Endothelial cell of umbilical vein (primary cell): ENCODE measurements at regions not wholly inside any gene's neighbourhood (a gene's known extent, or its start where the extent isn't known, plus 50 kb on each side); places are given as distances from the start of the nearest gene placed in this dataset.

Experiments used
- BruUV-seq: library from RNA; stranded (reverse); fragments of 400-500 nt; replicated peaks from 2 replicates; lab custom pipeline; 2021; lab: Mats Ljungman, UMichigan
- CTCF ChIA-PET: fragments of 300-600, 350-600 bp; sonication (Branson Sonifier 250); formaldehyde crosslinking; loops from one replicate; lab custom pipeline; 2021; ENCODE audit warnings: antibody characterized with exemption, inconsistent platforms; lab: Charles Lee
- POLR2A ChIA-PET: fragments of 300-600, 350-600 bp; sonication (Branson Sonifier 250); formaldehyde crosslinking; loops from one replicate; lab custom pipeline; 2021; ENCODE audit warnings: antibody characterized with exemption, inconsistent platforms; lab: Charles Lee
- DNase-seq: peaks from one replicate; pipeline ENCODE4 v3.0.0-alpha.2; 2011; ENCODE audit warnings: low read depth, low spot score
- FAIRE-seq: peaks from 2 replicates; lab custom pipeline; 2011; peaks lifted over from hg19 to GRCh38; lab: Jason Lieb, UNC
- H2AFZ ChIP-seq: 2 replicates; pipeline ENCODE4 v1.6.0; 2012; ENCODE audit warnings: low read depth, low read length, control low read depth, inconsistent platforms
- H3K27ac ChIP-seq: 2 replicates; pipeline ENCODE4 v1.5.1; 2011; ENCODE audit warnings: low read depth, mild to moderate bottlenecking, control low read depth, low read length, moderate library complexity; ENCODE audit not compliant: insufficient read depth
- H3K27me3 ChIP-seq, 2 experiments: 2 replicates each; pipeline versions ENCODE4 v1.6.0 to v1.6.1; 2011; ENCODE audit warnings: low read length in 2 of 2, mixed read lengths in 1 of 2; ENCODE audit not compliant: control insufficient read depth in 2 of 2, insufficient read depth in 2 of 2
- H3K36me3 ChIP-seq, 2 experiments: 2 replicates in 1 of 2; 3 replicates in 1 of 2; pipeline ENCODE4 v1.5.1; 2011; ENCODE audit warnings: low read length in 2 of 2, mild to moderate bottlenecking in 1 of 2, moderate library complexity in 1 of 2; ENCODE audit not compliant: control insufficient read depth in 2 of 2, insufficient read depth in 2 of 2; ENCODE audit errors: extremely low read depth in 1 of 2
- H3K4me1 ChIP-seq: 3 replicates; pipeline ENCODE4 v1.5.1; 2011; ENCODE audit warnings: mild to moderate bottlenecking, low read length; ENCODE audit not compliant: control insufficient read depth, insufficient read depth; ENCODE audit errors: extremely low read depth
- H3K4me2 ChIP-seq: 2 replicates; pipeline ENCODE4 v1.6.1; 2011; ENCODE audit warnings: low read length, control low read depth, mixed read lengths; ENCODE audit not compliant: insufficient read depth
- H3K4me3 ChIP-seq, 3 experiments: fragments of 200-600 bp in 1 of 3; sonication (generic), shearing (Covaris generic) in 1 of 3; replicated peaks in 1 of 3; 2 replicates each; pipeline ENCODE4 v1.5.1; 2011 to 2016; ENCODE audit warnings: control low read depth in 3 of 3, low read length in 3 of 3, mild to moderate bottlenecking in 2 of 3, inconsistent platforms in 1 of 3, low read depth in 1 of 3, moderate library complexity in 1 of 3; ENCODE audit not compliant: insufficient read depth in 1 of 3
- H3K79me2 ChIP-seq: 2 replicates; pipeline ENCODE4 v1.6.0; 2012; ENCODE audit warnings: low read length, inconsistent platforms; ENCODE audit not compliant: control insufficient read depth, insufficient read depth
- H3K9ac ChIP-seq: replicated peaks from 2 replicates; pipeline ENCODE3; 2011; ENCODE audit warnings: low read length, control low read depth; ENCODE audit not compliant: insufficient read depth; ENCODE audit errors: extremely low read depth
- H3K9me1 ChIP-seq: replicated peaks from 3 replicates; pipeline ENCODE4 v1.6.0; 2011; ENCODE audit warnings: mild to moderate bottlenecking, low read length; ENCODE audit not compliant: control insufficient read depth, insufficient read depth; ENCODE audit errors: extremely low read depth
- H3K9me3 ChIP-seq: replicated peaks from 2 replicates; pipeline ENCODE4 v1.5.1; 2012; ENCODE audit warnings: low read length, inconsistent platforms; ENCODE audit not compliant: control insufficient read depth, insufficient read depth
- H4K20me1 ChIP-seq: replicated peaks from 2 replicates; pipeline ENCODE3; 2011; ENCODE audit warnings: mild to moderate bottlenecking, low read length; ENCODE audit not compliant: control insufficient read depth, insufficient read depth; ENCODE audit errors: extremely low read depth
- EZH2 ChIP-seq: IDR thresholded peaks from 2 replicates; pipeline ENCODE4 v1.6.1; 2012; ENCODE audit warnings: borderline replicate concordance, low read depth, mild to moderate bottlenecking, moderate library complexity, low read length, inconsistent platforms; ENCODE audit not compliant: severe bottlenecking
- FOS ChIP-seq: IDR thresholded peaks from 2 replicates; pipeline ENCODE4 v1.6.1; 2011; ENCODE audit warnings: mild to moderate bottlenecking, low read length, moderate library complexity, borderline replicate concordance; ENCODE audit not compliant: insufficient read depth
- GATA2 ChIP-seq: IDR thresholded peaks from 2 replicates; pipeline ENCODE4 v1.7.0; 2011; ENCODE audit warnings: low read depth, mild to moderate bottlenecking, moderate library complexity, mixed read lengths, low read length; ENCODE audit not compliant: insufficient read length, insufficient read depth
- JUN ChIP-seq: IDR thresholded peaks from 2 replicates; pipeline ENCODE4 v1.6.1; 2011; ENCODE audit warnings: borderline replicate concordance, low read depth; ENCODE audit not compliant: insufficient read length, insufficient read depth
- MAX ChIP-seq: IDR thresholded peaks from 2 replicates; pipeline ENCODE4 v1.6.1; 2011; ENCODE audit not compliant: insufficient read depth, insufficient read length
- MYC ChIP-seq: IDR thresholded peaks from one replicate; pipeline ENCODE4 v1.6.1; 2011; ENCODE audit warnings: mild to moderate bottlenecking, low read depth, low read length
- POLR2A ChIP-seq: IDR thresholded peaks from 2 replicates; pipeline ENCODE4 v1.6.1; 2012; ENCODE audit warnings: low read depth, mild to moderate bottlenecking, control low read depth, low read length
- POLR2AphosphoS5 ChIP-seq: IDR thresholded peaks from 2 replicates; pipeline ENCODE4 v1.6.1; 2012; ENCODE audit warnings: low read depth, mild to moderate bottlenecking, control low read depth, low read length, moderate library complexity; ENCODE audit not compliant: insufficient read depth
- dilution Hi-C: fragments of 300-500 bp; cut with MboI; formaldehyde crosslinking; loops from one replicate; pipeline ENCODE4 v1.15.0; 2019; ENCODE audit warnings: low sequenced_read_pairs; ENCODE audit not compliant: extremely low pct_ligation_motif_present
- intact Hi-C: fragments of 100-400 bp; cut with micrococcal nuclease; formaldehyde crosslinking; loops from one replicate; pipeline ENCODE4 v1.10.0; 2022
- TF ChIP-seq, protein P1 (sequence below), 2 donors: IDR thresholded peaks; 1 replicate in 1 of 2; 2 replicates in 1 of 2; pipeline ENCODE4 v1.5.1; 2011; ENCODE audit warnings: low read length in 2 of 2, mild to moderate bottlenecking in 2 of 2, moderate library complexity in 2 of 2, control low read depth in 1 of 2, inconsistent platforms in 1 of 2, low read depth in 1 of 2; ENCODE audit not compliant: insufficient read depth in 1 of 2; ENCODE audit errors: extremely low read depth in 1 of 2

DNA sequence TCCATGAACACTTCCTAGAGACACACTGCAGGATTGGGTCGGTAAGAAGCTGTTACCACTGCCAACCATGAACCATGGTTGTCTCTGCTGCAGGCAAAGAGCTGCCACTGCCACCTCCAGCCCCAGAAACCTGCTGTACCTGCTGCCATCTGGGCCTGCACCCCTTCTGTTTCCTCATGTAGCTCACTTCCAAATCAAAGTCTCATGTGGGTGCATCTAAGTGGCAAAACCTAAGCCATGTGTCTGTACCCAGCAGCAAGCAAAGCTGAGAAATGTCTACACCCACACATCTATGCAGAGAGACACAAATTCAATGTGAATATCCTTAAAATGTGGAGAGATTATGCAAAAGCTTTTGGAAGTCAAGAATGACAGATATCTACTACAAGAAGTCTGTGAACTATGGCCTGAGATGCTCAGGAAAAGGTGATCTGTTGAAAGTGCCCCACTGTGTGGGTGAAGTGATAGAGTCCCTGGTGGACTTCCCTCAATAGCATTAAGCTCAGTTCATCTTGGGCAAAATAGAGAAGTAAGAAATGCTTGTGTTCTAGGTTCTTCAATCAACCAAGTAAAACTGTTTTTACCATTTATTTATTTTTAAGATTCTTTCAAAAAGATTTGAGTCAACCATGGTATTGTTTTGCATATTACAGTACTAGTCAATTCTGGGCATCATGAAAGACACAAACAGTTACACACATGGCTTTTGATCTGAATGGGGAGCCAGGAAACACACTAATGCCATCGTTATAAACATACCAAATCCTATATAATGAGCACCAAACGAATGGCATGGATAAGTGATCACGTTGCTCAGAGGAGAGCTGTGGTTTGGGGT, 64.4 kb downstream of the FOS start:
- Histone ChIP-seq H3K9me3 (no peaks in the 10 kb centered on the region), H4K20me1 (no peaks in the 10 kb centered on the region), H3K4me1 (peaks cover 8% of the 10 kb centered on the region), H3K27ac (no peak overlapping the region), H3K4me2 (no peak overlapping the region), H3K4me3 (no peak overlapping the region), H3K9me1 (no peaks in the 10 kb centered on the region), H2AFZ (no peak overlapping the region), H3K79me2 (no peaks in the 10 kb centered on the region), H3K27me3 (peaks cover 0 to 9% of the 10 kb centered on the region in 2 experiments), H3K9ac (no peak overlapping the region), H3K36me3 (no peaks in the 10 kb centered on the region)
- no TSS peak for BruUV-seq
- ChIA-PET CTCF (interaction anchor here (0.8 to 1.0 kb wide), 2 partner anchors 146 to 483 kb away, joined by 3 to 4 read pairs; no protein-coding TSS in a partner anchor), POLR2A (no interaction called here)
- dilution Hi-C loops (no loop called here), intact Hi-C loops (no loop called here)
- no peak for DNase-seq
- TF ChIP-seq MAX (no peak), JUN (no peak), EZH2 (no peak), POLR2A (no peak), FOS (no peak), POLR2AphosphoS5 (no peak), MYC (no peak), GATA2 (no peak)
- TF ChIP-seq, protein P1, sequence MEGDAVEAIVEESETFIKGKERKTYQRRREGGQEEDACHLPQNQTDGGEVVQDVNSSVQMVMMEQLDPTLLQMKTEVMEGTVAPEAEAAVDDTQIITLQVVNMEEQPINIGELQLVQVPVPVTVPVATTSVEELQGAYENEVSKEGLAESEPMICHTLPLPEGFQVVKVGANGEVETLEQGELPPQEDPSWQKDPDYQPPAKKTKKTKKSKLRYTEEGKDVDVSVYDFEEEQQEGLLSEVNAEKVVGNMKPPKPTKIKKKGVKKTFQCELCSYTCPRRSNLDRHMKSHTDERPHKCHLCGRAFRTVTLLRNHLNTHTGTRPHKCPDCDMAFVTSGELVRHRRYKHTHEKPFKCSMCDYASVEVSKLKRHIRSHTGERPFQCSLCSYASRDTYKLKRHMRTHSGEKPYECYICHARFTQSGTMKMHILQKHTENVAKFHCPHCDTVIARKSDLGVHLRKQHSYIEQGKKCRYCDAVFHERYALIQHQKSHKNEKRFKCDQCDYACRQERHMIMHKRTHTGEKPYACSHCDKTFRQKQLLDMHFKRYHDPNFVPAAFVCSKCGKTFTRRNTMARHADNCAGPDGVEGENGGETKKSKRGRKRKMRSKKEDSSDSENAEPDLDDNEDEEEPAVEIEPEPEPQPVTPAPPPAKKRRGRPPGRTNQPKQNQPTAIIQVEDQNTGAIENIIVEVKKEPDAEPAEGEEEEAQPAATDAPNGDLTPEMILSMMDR (IDR thresholded peaks at IDR 0.05; ENCODE audit: extremely low read depth in 1 of 2, insufficient read depth in 1 of 2, low read depth in 1 of 2, low read length in 2 of 2): no peak
- FAIRE-seq: no peak
